T47D (cell line): ENCODE measurements at regions not wholly inside any gene's neighbourhood (a gene's known extent, or its start where the extent isn't known, plus 50 kb on each side); places are given as distances from the start of the nearest gene placed in this dataset.
A peak's percentile ranks its signal among the peaks of the same experiment; 100 is the strongest.

Source experiments
- DNase-seq, 2 experiments: peaks; one replicate each; pipeline versions ENCODE4 v3.0.0 to v3.0.0-alpha.2; 2011 to 2012; ENCODE audit warnings: low read depth in 1 of 2, low spot score in 1 of 2
- JUND ChIP-seq: IDR thresholded peaks from 2 replicates; pipeline ENCODE4 v1.6.1; 2012; ENCODE audit warnings: low read depth
- in situ Hi-C: cut with HindIII; loops from 2 replicates; pipeline ENCODE4 v1.10.0; 2016; ENCODE audit warnings: low sequenced_read_pairs, low pct_unique_long_range_greater_than_20kb

DNA sequence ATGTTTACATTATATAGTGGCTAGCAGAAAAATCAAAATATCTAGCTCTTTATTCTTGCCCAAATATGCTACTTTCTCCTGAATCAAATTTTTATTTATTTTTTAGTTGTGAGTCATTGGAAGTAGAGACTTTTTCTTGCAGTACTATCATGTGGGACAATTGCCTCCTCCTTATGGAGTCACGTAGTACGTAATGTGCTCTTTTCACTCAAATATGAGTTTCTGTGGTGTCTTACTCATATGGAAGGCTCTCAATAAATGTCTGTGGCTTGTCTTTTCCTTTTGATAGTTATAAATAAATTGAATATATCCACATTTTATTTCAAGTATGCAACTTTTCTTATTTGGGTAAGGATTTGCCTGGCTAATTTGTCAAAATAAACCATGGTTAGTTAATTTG is 1411.0 kb upstream of the SLC10A2 start:
- in situ Hi-C loops, result no loop called here
- DNase-seq, result no peak
- no peak for TF ChIP-seq JUND

- in situ Hi-C loops, result no loop called here
- no peak for TF ChIP-seq JUND
These were observed 1407.7 kb upstream of the SLC10A2 start for GRCh38 chr13:104473936-104474335.

GRCh38 chr13:104466016-104466415 is 1399.8 kb upstream of the SLC10A2 start:
- in situ Hi-C loops, result no loop called here
- no peak for TF ChIP-seq JUND
- DNase-seq, result peak in 1 of 2 experiments; percentile 49

More at GRCh38 chr13:104473936-104474335, 1407.7 kb upstream of the SLC10A2 start:
- no peak for DNase-seq

- in situ Hi-C loops, result no loop called here
- no peak for TF ChIP-seq JUND
- no peak for DNase-seq
These were observed 1394.8 kb upstream of the SLC10A2 start for GRCh38 chr13:104461049-104461448.

DNA sequence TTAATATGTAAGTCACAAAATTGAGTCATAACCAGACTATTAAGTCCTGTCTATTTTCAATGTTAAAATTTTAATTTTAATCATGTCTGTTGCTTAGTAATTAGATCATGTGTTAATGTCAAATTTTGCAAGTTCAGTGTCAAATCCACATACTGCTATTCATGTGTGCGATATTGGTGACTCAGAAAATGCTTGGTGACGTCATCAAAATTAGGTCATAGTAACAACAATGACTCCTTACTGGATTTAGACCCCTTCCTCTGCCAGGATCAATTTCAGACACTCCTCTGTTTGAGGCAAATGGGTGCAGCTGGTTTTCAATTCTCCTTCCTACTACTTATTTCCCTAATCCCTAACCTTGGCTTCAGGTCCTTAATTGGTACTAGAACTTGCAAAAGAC is 1394.3 kb upstream of the SLC10A2 start:
- no peak for DNase-seq
- in situ Hi-C loops, result no loop called here
- no peak for TF ChIP-seq JUND

GRCh38 chr13:104450006-104450405 is 1383.8 kb upstream of the SLC10A2 start:
- TF ChIP-seq JUND, result no peak
- in situ Hi-C loops, result no loop called here
- no peak for DNase-seq

DNA sequence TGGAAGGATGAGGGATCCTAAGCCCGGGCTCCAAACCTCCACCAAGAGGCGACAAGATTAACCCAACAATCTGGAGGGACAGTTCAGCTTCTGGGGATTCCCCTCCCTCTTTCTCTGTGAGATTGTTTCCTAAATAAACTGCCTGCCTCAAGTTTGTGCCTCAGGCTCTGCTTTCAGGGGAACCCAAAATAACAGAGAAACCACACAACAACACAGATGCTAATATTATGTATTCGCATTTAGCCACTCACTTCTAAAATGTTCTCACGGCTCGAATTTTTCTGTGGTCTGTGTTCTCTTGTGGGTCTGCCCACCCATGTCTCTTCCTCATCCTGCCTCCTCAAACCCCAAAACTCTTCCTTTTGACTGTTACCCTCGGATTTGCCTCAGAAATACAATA is 1381.1 kb upstream of the SLC10A2 start:
- no peak for TF ChIP-seq JUND
- no peak for DNase-seq
- in situ Hi-C loops, result no loop called here

DNA sequence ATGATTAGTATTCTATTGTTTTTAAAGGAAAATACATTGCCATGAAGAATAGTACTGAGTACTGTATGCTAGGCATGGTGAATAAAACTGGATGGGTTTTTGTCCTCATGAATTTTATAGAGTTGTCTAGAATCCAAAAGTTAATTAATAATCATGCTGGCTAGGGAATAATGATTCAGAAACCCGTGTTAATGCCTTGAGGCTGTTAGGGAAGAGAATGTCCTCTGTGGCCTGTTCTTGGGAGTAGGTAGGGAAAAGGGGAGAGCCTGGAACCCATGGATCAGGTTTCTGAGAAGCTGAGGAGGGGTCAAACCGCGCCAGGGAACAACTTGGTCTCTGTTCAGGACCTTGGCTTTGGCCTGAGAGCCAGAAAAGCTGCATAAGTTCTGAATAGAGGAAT is 1376.3 kb upstream of the SLC10A2 start:
- DNase-seq, result no peak
- TF ChIP-seq JUND, result no peak
- in situ Hi-C loops, result no loop called here

DNA sequence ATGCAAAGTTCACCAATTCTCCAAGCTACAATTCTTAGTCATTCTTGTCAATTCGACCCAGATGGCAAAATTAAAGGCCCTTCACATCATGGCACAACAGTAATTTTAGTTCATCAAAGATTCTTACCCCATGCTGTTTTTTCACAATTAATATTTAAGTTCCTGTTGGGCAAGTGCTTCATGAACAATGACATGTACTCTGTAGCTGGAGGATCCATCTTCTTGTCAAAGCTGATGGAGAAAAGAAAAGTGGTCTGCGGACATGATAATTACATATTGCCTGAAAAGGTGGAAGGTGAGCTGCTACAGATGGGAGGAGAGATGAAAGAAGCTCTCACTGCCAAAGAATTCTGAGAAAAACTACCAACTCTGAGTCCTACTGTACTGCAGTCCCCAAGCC is 1370.3 kb upstream of the SLC10A2 start:
- in situ Hi-C loops, result no loop called here
- no peak for TF ChIP-seq JUND
- DNase-seq, result no peak

- no peak for TF ChIP-seq JUND
- in situ Hi-C loops, result no loop called here
- DNase-seq, result no peak
These were observed 1365.7 kb upstream of the SLC10A2 start for GRCh38 chr13:104431895-104432294.

DNA sequence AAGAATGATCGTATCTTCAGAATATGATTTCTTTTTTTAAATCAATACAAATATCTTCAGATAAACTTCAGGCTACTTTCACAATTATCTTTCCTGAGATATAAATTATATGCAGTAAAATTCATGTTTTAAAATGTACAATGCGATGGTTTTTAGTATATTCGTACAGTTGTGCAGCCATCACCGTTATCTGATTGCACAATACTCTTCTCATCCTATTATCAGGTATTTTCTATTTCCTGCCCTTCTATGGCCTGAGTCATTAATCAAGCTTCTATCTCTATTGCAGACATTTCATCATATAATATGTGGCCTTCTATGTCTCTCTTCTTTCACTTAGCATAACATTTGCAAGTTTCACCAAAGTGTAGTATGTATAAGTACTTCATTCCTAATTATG is 1360.2 kb upstream of the SLC10A2 start:
- no peak for TF ChIP-seq JUND
- DNase-seq, result no peak
- in situ Hi-C loops, result no loop called here

GRCh38 chr13:104422668-104423067 is 1356.5 kb upstream of the SLC10A2 start:
- TF ChIP-seq JUND, result no peak
- no peak for DNase-seq
- in situ Hi-C loops, result no loop called here

DNA sequence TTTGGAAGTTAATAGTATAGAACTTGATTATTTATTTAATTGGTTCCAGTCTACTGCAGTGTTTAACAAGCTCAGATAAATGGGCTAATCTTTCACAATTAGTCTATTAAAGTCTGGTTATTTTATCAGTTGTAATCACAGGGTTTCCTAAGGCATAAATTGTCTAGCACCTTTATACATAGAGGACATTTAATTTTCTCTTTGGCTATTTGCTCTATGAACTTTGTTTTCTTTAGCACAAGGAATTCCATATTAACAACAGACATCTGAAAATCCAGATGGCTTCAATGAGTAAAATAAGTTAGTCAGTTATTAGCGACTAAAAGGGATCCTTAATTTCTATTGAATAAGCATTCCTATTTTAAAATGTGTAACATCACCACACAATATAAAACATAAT is 1350.8 kb upstream of the SLC10A2 start:
- TF ChIP-seq JUND, result no peak
- no peak for DNase-seq
- in situ Hi-C loops, result no loop called here

- in situ Hi-C loops, result no loop called here
- no peak for TF ChIP-seq JUND
- no peak for DNase-seq
These were observed 1348.6 kb upstream of the SLC10A2 start for GRCh38 chr13:104414771-104415170.
